ENCODE measurements at regions not wholly inside any gene's neighbourhood (a gene's known extent, or its start where the extent isn't known, plus 50 kb on each side); places are given as distances from the start of the nearest gene placed in this dataset. TPM values are rescaled to one million over a fixed set of nuclear protein-coding genes. Genes with fewer than 3 reads are reported as not detected.

DNA sequence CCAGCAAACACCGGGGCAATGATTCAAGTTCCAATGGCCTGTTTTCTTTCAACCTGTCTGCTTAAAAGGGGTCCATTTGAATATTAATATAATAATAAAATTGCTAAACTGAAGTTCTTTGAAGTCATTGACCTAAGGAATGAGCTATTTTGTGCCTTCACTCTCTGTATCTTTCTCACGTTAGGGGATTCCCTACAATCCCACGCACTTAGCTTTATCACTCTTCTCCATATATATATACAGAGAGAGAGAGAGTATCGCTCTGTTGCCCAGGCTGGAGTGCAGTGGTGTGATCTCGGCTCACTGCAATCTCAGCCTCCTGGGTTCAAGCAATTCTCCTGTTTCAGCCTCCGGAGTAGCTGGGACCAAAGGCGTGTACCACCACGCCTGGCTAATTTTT, 83.9 kb upstream of the NWD2 start:
- intact Hi-C loops (cut with DNase I) = no loop called here
- Histone ChIP-seq H3K4me1 (no peaks in the 10 kb centered on the region), H3K4me3 (no peak overlapping the region), H3K27me3 (no peaks in the 10 kb centered on the region), H3K27ac (no peak overlapping the region), H3K9me3 (no peaks in the 10 kb centered on the region), H3K36me3 (no peaks in the 10 kb centered on the region)
- DNase-seq (ENCODE audit: extremely low spot score in 2 of 2) = no peak
- TF ChIP-seq, protein P1, sequence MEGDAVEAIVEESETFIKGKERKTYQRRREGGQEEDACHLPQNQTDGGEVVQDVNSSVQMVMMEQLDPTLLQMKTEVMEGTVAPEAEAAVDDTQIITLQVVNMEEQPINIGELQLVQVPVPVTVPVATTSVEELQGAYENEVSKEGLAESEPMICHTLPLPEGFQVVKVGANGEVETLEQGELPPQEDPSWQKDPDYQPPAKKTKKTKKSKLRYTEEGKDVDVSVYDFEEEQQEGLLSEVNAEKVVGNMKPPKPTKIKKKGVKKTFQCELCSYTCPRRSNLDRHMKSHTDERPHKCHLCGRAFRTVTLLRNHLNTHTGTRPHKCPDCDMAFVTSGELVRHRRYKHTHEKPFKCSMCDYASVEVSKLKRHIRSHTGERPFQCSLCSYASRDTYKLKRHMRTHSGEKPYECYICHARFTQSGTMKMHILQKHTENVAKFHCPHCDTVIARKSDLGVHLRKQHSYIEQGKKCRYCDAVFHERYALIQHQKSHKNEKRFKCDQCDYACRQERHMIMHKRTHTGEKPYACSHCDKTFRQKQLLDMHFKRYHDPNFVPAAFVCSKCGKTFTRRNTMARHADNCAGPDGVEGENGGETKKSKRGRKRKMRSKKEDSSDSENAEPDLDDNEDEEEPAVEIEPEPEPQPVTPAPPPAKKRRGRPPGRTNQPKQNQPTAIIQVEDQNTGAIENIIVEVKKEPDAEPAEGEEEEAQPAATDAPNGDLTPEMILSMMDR (IDR thresholded peaks at IDR 0.05) = no peak
- no peak for TF ChIP-seq POLR2A (IDR thresholded peaks at IDR 0.05)
- no peak for TF ChIP-seq POLR2AphosphoS5 (IDR thresholded peaks at IDR 0.05; ENCODE audit: insufficient read depth in 1 of 2, low read depth in 1 of 2)

DNA sequence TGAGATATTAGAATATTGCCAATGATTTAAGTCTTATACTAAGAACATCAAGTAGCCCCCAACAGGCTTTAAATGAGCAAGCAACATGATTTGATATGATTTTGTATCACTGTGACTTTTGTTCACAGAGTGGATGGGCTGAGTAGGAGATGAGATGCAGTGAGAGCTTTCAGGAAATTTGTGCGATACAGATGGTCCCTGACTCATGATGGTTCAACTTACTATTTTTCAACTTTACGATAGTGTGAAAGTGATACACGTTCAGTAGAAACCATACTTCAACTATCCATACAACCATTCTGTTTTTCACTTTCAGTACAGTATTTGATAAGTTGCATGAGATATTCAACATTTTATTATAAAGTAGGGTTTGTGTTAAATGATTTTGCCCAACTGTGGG, 78.7 kb upstream of the NWD2 start:
- intact Hi-C loops (cut with DNase I) = no loop called here
- no peak overlapping the region for H3K27ac ChIP-seq
- H3K9me3 ChIP-seq = no peaks in the 10 kb centered on the region
- TF ChIP-seq POLR2A (IDR thresholded peaks at IDR 0.05) (no peak), POLR2AphosphoS5 (IDR thresholded peaks at IDR 0.05; ENCODE audit: insufficient read depth in 1 of 2, low read depth in 1 of 2) (no peak)
- TF ChIP-seq, protein P1 (IDR thresholded peaks at IDR 0.05) = no peak
- H3K4me3 ChIP-seq = no peak overlapping the region
- no peaks in the 10 kb centered on the region for H3K36me3 ChIP-seq
- no peaks in the 10 kb centered on the region for H3K27me3 ChIP-seq
- no peak for DNase-seq (ENCODE audit: extremely low spot score in 2 of 2)
- H3K4me1 ChIP-seq = no peaks in the 10 kb centered on the region

DNA sequence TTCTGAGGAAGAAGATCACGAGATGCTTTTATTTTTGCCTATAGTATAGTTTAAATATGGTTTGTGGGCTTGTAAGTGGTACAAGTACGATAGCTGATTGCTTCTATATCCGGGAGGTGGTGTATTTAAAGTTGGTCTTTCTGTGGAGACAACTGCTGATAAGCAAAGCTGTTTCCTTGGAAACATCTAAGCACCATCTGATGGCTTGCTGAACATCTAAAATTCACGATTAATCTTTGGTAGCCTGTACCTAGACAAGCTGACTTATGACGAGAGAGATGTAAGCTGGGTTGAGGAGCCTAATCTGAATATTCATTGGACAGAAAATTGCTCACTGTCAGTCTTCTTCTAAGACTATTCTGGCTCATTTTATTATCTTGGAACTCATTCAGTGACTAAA, 74.6 kb upstream of the NWD2 start:
- H3K4me3 ChIP-seq = no peak overlapping the region
- H3K4me1 ChIP-seq = no peaks in the 10 kb centered on the region
- H3K27me3 ChIP-seq = no peaks in the 10 kb centered on the region
- H3K36me3 ChIP-seq = no peaks in the 10 kb centered on the region
- no peak for TF ChIP-seq POLR2AphosphoS5 (IDR thresholded peaks at IDR 0.05; ENCODE audit: insufficient read depth in 1 of 2, low read depth in 1 of 2)
- TF ChIP-seq, protein P1 (IDR thresholded peaks at IDR 0.05) = no peak
- no peak for TF ChIP-seq POLR2A (IDR thresholded peaks at IDR 0.05)
- no peak for DNase-seq (ENCODE audit: extremely low spot score in 2 of 2)
- intact Hi-C loops (cut with DNase I) = no loop called here
- no peak overlapping the region for H3K27ac ChIP-seq
- no peaks in the 10 kb centered on the region for H3K9me3 ChIP-seq

DNA sequence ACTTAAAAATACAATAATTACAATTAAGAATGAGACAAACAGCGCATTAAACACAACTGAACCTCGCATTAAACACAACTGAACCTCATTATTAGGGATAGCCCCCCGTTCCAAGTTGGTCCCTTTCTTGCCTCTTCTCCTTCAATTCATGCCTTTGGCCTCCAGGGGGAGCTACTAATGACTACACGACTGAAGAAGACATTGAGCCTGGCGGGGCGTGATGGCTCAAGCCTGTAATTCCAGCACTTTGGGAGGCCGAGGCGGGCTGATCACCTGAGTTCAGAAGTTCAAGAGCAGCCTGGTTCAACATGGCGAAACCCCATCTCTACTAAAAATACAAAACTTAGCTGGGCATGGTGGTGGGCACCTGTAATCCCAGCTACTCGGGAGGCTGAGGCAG, 56.4 kb upstream of the NWD2 start:
- no peaks in the 10 kb centered on the region for H3K4me1 ChIP-seq
- H3K27me3 ChIP-seq = no peaks in the 10 kb centered on the region
- DNase-seq (ENCODE audit: extremely low spot score in 2 of 2) = no peak
- TF ChIP-seq POLR2AphosphoS5 (IDR thresholded peaks at IDR 0.05; ENCODE audit: insufficient read depth in 1 of 2, low read depth in 1 of 2) = no peak
- TF ChIP-seq POLR2A (IDR thresholded peaks at IDR 0.05) = no peak
- TF ChIP-seq, protein P1 (IDR thresholded peaks at IDR 0.05) = no peak
- H3K9me3 ChIP-seq = no peaks in the 10 kb centered on the region
- intact Hi-C loops (cut with DNase I) = no loop called here
- H3K36me3 ChIP-seq = no peaks in the 10 kb centered on the region
- H3K27ac ChIP-seq = no peak overlapping the region
- no peak overlapping the region for H3K4me3 ChIP-seq

Small RNA genes in the stretch of these regions (microRNA-seq; reads per million reads assigned to microRNA genes)
- gene MIR1255B1 (ENCODE audit: borderline number of aligned reads, borderline replicate concordance) = not detected
